ENCODE measurements at regions not wholly inside any gene's neighbourhood (a gene's known extent, or its start where the extent isn't known, plus 50 kb on each side); places are given as distances from the start of the nearest gene placed in this dataset.

DNA sequence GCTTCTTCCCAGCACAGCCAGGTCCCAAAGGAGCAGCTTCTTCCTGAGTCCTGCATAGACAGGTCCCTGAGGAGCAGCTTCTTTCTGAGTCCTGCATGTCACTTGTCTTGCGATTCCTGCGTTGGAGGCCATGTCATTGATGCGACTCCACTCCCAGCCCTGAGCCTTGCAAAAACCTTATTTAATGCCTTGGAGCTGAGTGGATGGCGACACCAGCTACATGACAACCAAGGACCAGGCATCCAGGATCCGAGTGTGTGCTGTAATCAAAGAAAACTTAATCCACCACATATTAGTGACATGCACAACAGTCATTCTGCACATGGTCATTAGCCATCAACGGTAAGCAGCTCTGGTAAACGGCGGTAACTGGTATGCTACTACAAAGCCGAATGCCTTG lies 315.8 kb downstream of the TEX29 start:
- no peak overlapping the region for H3K4me3 Mint-ChIP-seq
- DNase-seq (no peak), ATAC-seq (no peak)
- H3K27ac Mint-ChIP-seq = no peak overlapping the region
- POLR2A ChIA-PET = no interaction called here
- TF ChIP-seq CTCF (IDR thresholded peaks at IDR 0.05) = no peak
- CTCF ChIA-PET = no interaction called here
- no peaks in the 10 kb centered on the region for H3K4me1 Mint-ChIP-seq (ENCODE audit: low read depth)
- H3K9me3 Mint-ChIP-seq = no peaks in the 10 kb centered on the region
- intact Hi-C loops (cut with micrococcal nuclease) = no loop called here
- H3K36me3 Mint-ChIP-seq (ENCODE audit: low read depth) = no peaks in the 10 kb centered on the region
- H3K27me3 Mint-ChIP-seq = no peaks in the 10 kb centered on the region

DNA sequence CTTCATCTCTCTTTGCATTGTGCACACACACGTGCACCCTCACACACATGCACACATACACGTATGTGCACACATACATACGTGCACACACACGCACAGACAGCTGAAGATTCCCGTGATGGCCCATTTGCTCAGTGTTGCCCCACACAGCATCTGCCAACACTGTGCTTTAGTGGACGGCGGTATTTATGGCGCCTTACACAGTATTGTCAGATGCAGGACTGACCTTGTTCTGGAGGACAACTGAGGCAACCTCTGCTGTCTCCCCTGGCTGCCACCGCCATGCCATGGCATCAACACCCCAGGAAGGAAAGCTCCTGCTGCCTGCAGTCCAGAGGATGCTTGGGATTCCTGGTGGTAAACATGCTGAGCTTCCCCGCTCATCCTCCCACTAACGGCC lies 316.4 kb downstream of the TEX29 start:
- intact Hi-C loops (cut with micrococcal nuclease) = no loop called here
- CTCF ChIA-PET = no interaction called here
- H3K36me3 Mint-ChIP-seq (ENCODE audit: low read depth) = no peaks in the 10 kb centered on the region

GRCh38 chr13:111637365-111637764 lies 316.9 kb downstream of the TEX29 start:
- no peaks in the 10 kb centered on the region for H3K4me1 Mint-ChIP-seq (ENCODE audit: low read depth)
- no peaks in the 10 kb centered on the region for H3K9me3 Mint-ChIP-seq
- intact Hi-C loops (cut with micrococcal nuclease) = no loop called here
- no peak overlapping the region for H3K27ac Mint-ChIP-seq
- DNase-seq (no peak), ATAC-seq (no peak)
- H3K36me3 Mint-ChIP-seq (ENCODE audit: low read depth) = no peaks in the 10 kb centered on the region
- no peak overlapping the region for H3K4me3 Mint-ChIP-seq
- no peak for TF ChIP-seq CTCF (IDR thresholded peaks at IDR 0.05)
- POLR2A ChIA-PET = no interaction called here
- H3K27me3 Mint-ChIP-seq = no peaks in the 10 kb centered on the region
- CTCF ChIA-PET = no interaction called here

More for the DNA sequence above, 316.4 kb downstream of the TEX29 start:
- no peak overlapping the region for H3K27ac Mint-ChIP-seq
- H3K9me3 Mint-ChIP-seq = no peaks in the 10 kb centered on the region
- H3K4me1 Mint-ChIP-seq (ENCODE audit: low read depth) = no peaks in the 10 kb centered on the region
- no peaks in the 10 kb centered on the region for H3K27me3 Mint-ChIP-seq
- ATAC-seq (no peak), DNase-seq (no peak)
- no peak for TF ChIP-seq CTCF (IDR thresholded peaks at IDR 0.05)
- POLR2A ChIA-PET = no interaction called here
- no peak overlapping the region for H3K4me3 Mint-ChIP-seq

GRCh38 chr13:111638233-111638632 lies 317.8 kb downstream of the TEX29 start:
- no peaks in the 10 kb centered on the region for H3K27me3 Mint-ChIP-seq
- no peaks in the 10 kb centered on the region for H3K4me1 Mint-ChIP-seq (ENCODE audit: low read depth)
- no peaks in the 10 kb centered on the region for H3K9me3 Mint-ChIP-seq
- ChIA-PET POLR2A (no interaction called here), CTCF (no interaction called here)
- ATAC-seq (no peak), DNase-seq (no peak)
- no peaks in the 10 kb centered on the region for H3K36me3 Mint-ChIP-seq (ENCODE audit: low read depth)
- intact Hi-C loops (cut with micrococcal nuclease) = no loop called here
- H3K4me3 Mint-ChIP-seq = no peak overlapping the region
- no peak for TF ChIP-seq CTCF (IDR thresholded peaks at IDR 0.05)
- no peak overlapping the region for H3K27ac Mint-ChIP-seq

GRCh38 chr13:111639196-111639705 lies 318.8 kb downstream of the TEX29 start:
- no peaks in the 10 kb centered on the region for H3K4me1 Mint-ChIP-seq (ENCODE audit: low read depth)
- POLR2A ChIA-PET = no interaction called here
- no peak overlapping the region for H3K4me3 Mint-ChIP-seq

More at GRCh38 chr13:111639196-111639705, 318.8 kb downstream of the TEX29 start:
- no peaks in the 10 kb centered on the region for H3K36me3 Mint-ChIP-seq (ENCODE audit: low read depth)
- intact Hi-C loops (cut with micrococcal nuclease) = no loop called here
- no peaks in the 10 kb centered on the region for H3K27me3 Mint-ChIP-seq
- DNase-seq = no peak
- CTCF ChIA-PET = no interaction called here
- H3K27ac Mint-ChIP-seq = no peak overlapping the region
- no peak for ATAC-seq
- H3K9me3 Mint-ChIP-seq = no peaks in the 10 kb centered on the region
- TF ChIP-seq CTCF (IDR thresholded peaks at IDR 0.05) = no peak
